Caco-2 (cell line): ENCODE measurements at regions not wholly inside any gene's neighbourhood (a gene's known extent, or its start where the extent isn't known, plus 50 kb on each side); places are given as distances from the start of the nearest gene placed in this dataset.

ENCODE experiments used
- BruUV-seq: library from RNA; stranded (reverse); fragments of 400-500 nt; replicated peaks from 2 replicates; lab custom pipeline; 2021; lab: Mats Ljungman, UMichigan
- CTCF ChIA-PET: fragments of 300-600 bp; sonication (Branson Sonifier 250); formaldehyde crosslinking; loops from one replicate; lab custom pipeline; 2022; ENCODE audit warnings: antibody characterized with exemption; lab: Charles Lee
- POLR2A ChIA-PET: fragments of 300-600 bp; sonication (Branson Sonifier 250); formaldehyde crosslinking; loops from one replicate; lab custom pipeline; 2022; ENCODE audit warnings: antibody characterized with exemption; lab: Charles Lee
- DNase-seq, 2 experiments: peaks; one replicate each; pipeline versions ENCODE4 v3.0.0 to v3.0.0-alpha.2; 2020 to 2022
- H3K27me3 ChIP-seq: replicated peaks from 2 replicates; pipeline ENCODE4 v1.6.0; 2011; ENCODE audit warnings: low read length; ENCODE audit not compliant: control insufficient read depth, insufficient read depth
- H3K36me3 ChIP-seq: 2 replicates; pipeline ENCODE4 v1.5.1; 2011; ENCODE audit warnings: low read length; ENCODE audit not compliant: control insufficient read depth, insufficient read depth
- H3K4me1 ChIP-seq: fragments of 250-450 bp; sonication (Bioruptor Pico); 2 replicates; pipeline ENCODE4 v1.5.1; 2020; ENCODE audit warnings: mild to moderate bottlenecking
- H3K4me3 ChIP-seq: 2 replicates; pipeline ENCODE4 v1.5.1; 2011; ENCODE audit warnings: low read depth, mild to moderate bottlenecking, control low read depth, low read length
- H3K9me3 ChIP-seq: fragments of 250-450 bp; sonication (Bioruptor Pico); 2 replicates; pipeline ENCODE4 v1.5.1; 2020; ENCODE audit warnings: mild to moderate bottlenecking, moderate library complexity
- H3K27ac Mint-ChIP-seq: one replicate; pipeline ENCODE4 v1.8.0; 2022; ENCODE audit warnings: mixed read lengths; ENCODE audit not compliant: unreplicated experiment
- H3K27me3 Mint-ChIP-seq: one replicate; pipeline ENCODE4 v1.8.0; 2022; ENCODE audit warnings: mixed read lengths; ENCODE audit not compliant: insufficient read depth, unreplicated experiment
- H3K36me3 Mint-ChIP-seq: one replicate; pipeline ENCODE4 v1.8.0; 2022; ENCODE audit warnings: mild to moderate bottlenecking, mixed read lengths; ENCODE audit not compliant: insufficient read depth, unreplicated experiment
- H3K4me1 Mint-ChIP-seq: one replicate; pipeline ENCODE4 v1.8.0; 2022; ENCODE audit warnings: low read depth, mixed read lengths; ENCODE audit not compliant: unreplicated experiment
- H3K4me3 Mint-ChIP-seq: one replicate; pipeline ENCODE4 v1.8.0; 2022; ENCODE audit warnings: mild to moderate bottlenecking, moderate library complexity, mixed read lengths; ENCODE audit not compliant: unreplicated experiment
- H3K9me3 Mint-ChIP-seq: one replicate; pipeline ENCODE4 v1.8.0; 2022; ENCODE audit warnings: mixed read lengths; ENCODE audit not compliant: unreplicated experiment
- CTCF ChIP-seq, 2 experiments: fragments of 200-600 bp in 1 of 2; IDR thresholded peaks; 1 replicate in 1 of 2; 2 replicates in 1 of 2; pipeline versions ENCODE4 v1.5.1 to v1.8.0; 2011 to 2022; ENCODE audit warnings: antibody characterized with exemption in 1 of 2, control low read depth in 1 of 2, inconsistent platforms in 1 of 2, low read depth in 1 of 2, low read length in 1 of 2, mild to moderate bottlenecking in 1 of 2, moderate library complexity in 1 of 2; ENCODE audit not compliant: insufficient read depth in 1 of 2, severe bottlenecking in 1 of 2, unreplicated experiment in 1 of 2
- intact Hi-C: fragments of 100-400 bp; cut with micrococcal nuclease; formaldehyde crosslinking; loops from one replicate; pipeline ENCODE4 v1.10.0; 2022; ENCODE audit not compliant: unreplicated experiment

GRCh38 chr2:136243638-136244535 is 125.9 kb upstream of the CXCR4 start:
- CTCF ChIA-PET = no interaction called here
- no peak overlapping the region for H3K27ac Mint-ChIP-seq

GRCh38 chr2:136242687-136243277 is 124.8 kb upstream of the CXCR4 start:
- intact Hi-C loops = no loop called here
- Mint-ChIP-seq H3K36me3 (no peaks in the 10 kb centered on the region), H3K9me3 (no peaks in the 10 kb centered on the region), H3K4me1 (no peaks in the 10 kb centered on the region), H3K27ac (no peak overlapping the region), H3K4me3 (no peak overlapping the region), H3K27me3 (no peaks in the 10 kb centered on the region)
- no peak for DNase-seq
- POLR2A ChIA-PET = no interaction called here
- no peaks in the 10 kb centered on the region for H3K4me1 ChIP-seq
- no peaks in the 10 kb centered on the region for H3K9me3 ChIP-seq
- CTCF ChIA-PET = no interaction called here
- no peaks in the 10 kb centered on the region; the same call in 1 of the 2 replicates for H3K36me3 ChIP-seq
- no TSS peak for BruUV-seq
- no peak overlapping the region for H3K4me3 ChIP-seq
- no peaks in the 10 kb centered on the region; the same call in 1 of the 2 replicates for H3K27me3 ChIP-seq
- no peak for TF ChIP-seq CTCF (IDR thresholded peaks at IDR 0.05; ENCODE audit: insufficient read depth in 1 of 2, low read depth in 1 of 2, low read length in 1 of 2, severe bottlenecking in 1 of 2, unreplicated experiment in 1 of 2)

More at GRCh38 chr2:136243638-136244535, 125.9 kb upstream of the CXCR4 start:
- Histone ChIP-seq H3K9me3 (no peaks in the 10 kb centered on the region), H3K4me1 (no peaks in the 10 kb centered on the region), H3K27me3 (no peaks in the 10 kb centered on the region; the same call in 1 of the 2 replicates), H3K4me3 (no peak overlapping the region), H3K36me3 (no peaks in the 10 kb centered on the region)
- POLR2A ChIA-PET = no interaction called here
- Mint-ChIP-seq H3K9me3 (no peaks in the 10 kb centered on the region), H3K4me3 (no peak overlapping the region), H3K36me3 (no peaks in the 10 kb centered on the region), H3K4me1 (no peaks in the 10 kb centered on the region), H3K27me3 (no peaks in the 10 kb centered on the region)
- no peak for DNase-seq
- BruUV-seq = no TSS peak
- TF ChIP-seq CTCF (IDR thresholded peaks at IDR 0.05; ENCODE audit: insufficient read depth in 1 of 2, low read depth in 1 of 2, low read length in 1 of 2, severe bottlenecking in 1 of 2, unreplicated experiment in 1 of 2) = no peak
- intact Hi-C loops = no loop called here

- POLR2A ChIA-PET = no interaction called here
- no TSS peak for BruUV-seq
- H3K4me3 Mint-ChIP-seq = no peak overlapping the region
- no peak for TF ChIP-seq CTCF (IDR thresholded peaks at IDR 0.05; ENCODE audit: insufficient read depth in 1 of 2, low read depth in 1 of 2, low read length in 1 of 2, severe bottlenecking in 1 of 2, unreplicated experiment in 1 of 2)
- DNase-seq = no peak
- no peak overlapping the region for H3K27ac Mint-ChIP-seq
- H3K4me1 Mint-ChIP-seq = no peaks in the 10 kb centered on the region
- Histone ChIP-seq H3K9me3 (no peaks in the 10 kb centered on the region), H3K36me3 (no peaks in the 10 kb centered on the region; the same call in 1 of the 2 replicates), H3K4me3 (no peak overlapping the region), H3K27me3 (no peaks in the 10 kb centered on the region), H3K4me1 (no peaks in the 10 kb centered on the region)
- CTCF ChIA-PET = no interaction called here
- intact Hi-C loops = no loop called here
- no peaks in the 10 kb centered on the region for H3K9me3 Mint-ChIP-seq
- H3K27me3 Mint-ChIP-seq = no peaks in the 10 kb centered on the region
- H3K36me3 Mint-ChIP-seq = no peaks in the 10 kb centered on the region
Observed at GRCh38 chr2:136242100-136242499, 124.2 kb upstream of the CXCR4 start.
